GM13977 (cell line): ENCODE measurements at regions not wholly inside any gene's neighbourhood (a gene's known extent, or its start where the extent isn't known, plus 50 kb on each side); places are given as distances from the start of the nearest gene placed in this dataset.

ENCODE experiments used
- DNase-seq: peaks from one replicate; pipeline ENCODE4 v3.0.0; 2012; ENCODE audit warnings: low spot score
- CTCF ChIP-seq: IDR thresholded peaks from 2 replicates; pipeline ENCODE4 v1.5.1; 2012; ENCODE audit warnings: mild to moderate bottlenecking, control low read depth; ENCODE audit not compliant: insufficient read depth; ENCODE audit errors: extremely low read depth, missing control alignments
- in situ Hi-C: fragments of 300-500 bp; cut with MboI; formaldehyde crosslinking; loops from one replicate; pipeline ENCODE4 v1.12.0; 2022; ENCODE audit warnings: low sequenced_read_pairs, low pct_unique_long_range_greater_than_20kb, mixed read lengths, inconsistent platforms; ENCODE audit not compliant: unreplicated experiment

- in situ Hi-C loops, result no loop called here
- no peak for DNase-seq
- no peak for TF ChIP-seq CTCF
These were observed 53.0 kb upstream of the LMO2 start for GRCh38 chr11:33944693-33945424.

GRCh38 chr11:33944345-33944692 lies 52.4 kb upstream of the LMO2 start:
- no peak for TF ChIP-seq CTCF
- no peak for DNase-seq
- in situ Hi-C loops, result no loop called here

- peak; percentile 61 for DNase-seq
- in situ Hi-C loops, result no loop called here
- TF ChIP-seq CTCF, result no peak
These were observed 51.1 kb upstream of the LMO2 start for GRCh38 chr11:33942954-33943353.

- no peak for TF ChIP-seq CTCF
- DNase-seq, result no peak
- in situ Hi-C loops, result no loop called here
These were observed 49.8 kb upstream of the LMO2 start for GRCh38 chr11:33941637-33942160.
